AG09309 (cell line): ENCODE measurements at regions not wholly inside any gene's neighbourhood (a gene's known extent, or its start where the extent isn't known, plus 50 kb on each side); places are given as distances from the start of the nearest gene placed in this dataset.

ENCODE experiments used
- DNase-seq: peaks from one replicate; pipeline ENCODE4 v3.0.0-alpha.2; 2010; ENCODE audit warnings: low read depth
- H3K4me3 ChIP-seq: 2 replicates; pipeline ENCODE4 v1.5.1; 2011; ENCODE audit warnings: mild to moderate bottlenecking, low read depth, low read length, moderate library complexity; ENCODE audit not compliant: control insufficient read depth
- CTCF ChIP-seq: IDR thresholded peaks from 2 replicates; pipeline ENCODE4 v1.5.1; 2011; ENCODE audit warnings: mild to moderate bottlenecking, low read depth, low read length, inconsistent platforms; ENCODE audit not compliant: insufficient read depth, control insufficient read depth; ENCODE audit errors: missing control alignments

- no peak for TF ChIP-seq CTCF
- no peak for DNase-seq
- H3K4me3 ChIP-seq: no peak overlapping the region
Measured at GRCh38 chr13:27869436-27870095, 50.2 kb upstream of the PDX1 start.
